H1 (cell line): ENCODE measurements at regions not wholly inside any gene's neighbourhood (a gene's known extent, or its start where the extent isn't known, plus 50 kb on each side); places are given as distances from the start of the nearest gene placed in this dataset.
A peak's percentile ranks its signal among the peaks of the same experiment; 100 is the strongest.

Experiments used
- CTCF ChIA-PET: fragments of 300-600 bp; sonication (Branson Sonifier 250); formaldehyde crosslinking; loops from one replicate; lab custom pipeline; 2021; ENCODE audit not compliant: partially characterized antibody; lab: Charles Lee
- POLR2A ChIA-PET: fragments of 300-600 bp; sonication (Branson Sonifier 250); formaldehyde crosslinking; loops from one replicate; lab custom pipeline; 2021; ENCODE audit warnings: inconsistent platforms; ENCODE audit not compliant: partially characterized antibody; lab: Charles Lee
- DNase-seq, 2 experiments: peaks; one replicate each; pipeline versions ENCODE4 v3.0.0 to v3.0.0-alpha.2; 2010 to 2022; ENCODE audit warnings: low spot score in 2 of 2, low read depth in 1 of 2, mixed read lengths in 1 of 2
- FAIRE-seq: peaks from 2 replicates; lab custom pipeline; 2011; peaks lifted over from hg19 to GRCh38; lab: Jason Lieb, UNC
- H2AFZ ChIP-seq: 2 replicates; pipeline ENCODE4 v1.8.1; 2012; ENCODE audit warnings: low read length, inconsistent platforms
- H2AK5ac ChIP-seq: 2 replicates; pipeline ENCODE4 v1.6.1; 2013; ENCODE audit warnings: low read depth, low read length
- H2BK120ac ChIP-seq: replicated peaks from 2 replicates; pipeline ENCODE3; 2013; ENCODE audit warnings: low read depth, low read length, inconsistent platforms
- H2BK12ac ChIP-seq: 2 replicates; pipeline ENCODE4 v1.6.1; 2013; ENCODE audit warnings: low read depth, low read length
- H2BK15ac ChIP-seq: 2 replicates; pipeline ENCODE4 v1.6.1; 2013; ENCODE audit warnings: low read length
- H2BK20ac ChIP-seq: 2 replicates; pipeline ENCODE4 v1.6.1; 2013; ENCODE audit warnings: low read length
- H2BK5ac ChIP-seq: 2 replicates; pipeline ENCODE4 v1.6.1; 2013; ENCODE audit warnings: low read depth, low read length
- H3K14ac ChIP-seq: 2 replicates; pipeline ENCODE4 v1.6.1; 2013; ENCODE audit warnings: inconsistent platforms; ENCODE audit not compliant: insufficient read length
- H3K18ac ChIP-seq: 2 replicates; pipeline ENCODE4 v1.6.1; 2013; ENCODE audit warnings: low read length; ENCODE audit errors: extremely low read depth
- H3K23ac ChIP-seq: 2 replicates; pipeline ENCODE4 v1.6.1; 2013; ENCODE audit warnings: inconsistent platforms; ENCODE audit not compliant: insufficient read length
- H3K23me2 ChIP-seq: 2 replicates; pipeline ENCODE4 v1.6.1; 2013; ENCODE audit warnings: low read depth, low read length
- H3K27ac ChIP-seq: 2 replicates; pipeline ENCODE4 v1.6.1; 2011; ENCODE audit warnings: low read depth, low read length, inconsistent platforms
- H3K27me3 ChIP-seq, 4 experiments: replicated peaks in 1 of 4; 1 replicate in 1 of 4; 2 replicates in 3 of 4; pipeline versions ENCODE4 v1.6.1 to v1.8.1; 2011 to 2013; ENCODE audit warnings: low read length in 3 of 4, mild to moderate bottlenecking in 3 of 4, inconsistent platforms in 2 of 4, mixed read lengths in 2 of 4, moderate library complexity in 1 of 4; ENCODE audit not compliant: control insufficient read depth in 3 of 4, insufficient read depth in 3 of 4; ENCODE audit errors: extremely low read depth in 1 of 4
- H3K36me3 ChIP-seq, 4 experiments: 2 replicates each; pipeline versions ENCODE4 v1.6.1 to v1.8.1; 2011 to 2013; ENCODE audit warnings: mild to moderate bottlenecking in 4 of 4, low read length in 3 of 4, moderate library complexity in 2 of 4, control low read depth in 1 of 4, inconsistent platforms in 1 of 4; ENCODE audit not compliant: insufficient read depth in 4 of 4, control insufficient read depth in 2 of 4
- H3K4ac ChIP-seq: replicated peaks from 2 replicates; pipeline ENCODE3; 2013; ENCODE audit warnings: low read length, low read depth, mixed read lengths, inconsistent platforms; ENCODE audit not compliant: insufficient read length
- H3K4me1 ChIP-seq, 4 experiments: replicated peaks in 1 of 4; 1 replicate in 1 of 4; 2 replicates in 3 of 4; pipeline versions ENCODE4 v1.6.1 to v1.8.1; 2011 to 2013; ENCODE audit warnings: low read length in 3 of 4, inconsistent platforms in 2 of 4, mixed read lengths in 1 of 4; ENCODE audit not compliant: insufficient read depth in 4 of 4, control insufficient read depth in 3 of 4
- H3K4me2 ChIP-seq, 2 experiments: 2 replicates each; pipeline versions ENCODE4 v1.6.1 to v1.8.1; 2011 to 2013; ENCODE audit warnings: low read depth in 2 of 2, low read length in 2 of 2, control low read depth in 1 of 2, inconsistent platforms in 1 of 2, mild to moderate bottlenecking in 1 of 2; ENCODE audit not compliant: insufficient read depth in 1 of 2
- H3K4me3 ChIP-seq, 4 experiments: fragments of 200-600, 300-600 bp in 1 of 4; sonication (generic), shearing (Covaris generic), sonication (Bioruptor Twin) in 1 of 4; 2 replicates each; pipeline versions ENCODE4 v1.5.1 to v1.8.1; 2011 to 2016; ENCODE audit warnings: low read length in 4 of 4, low read depth in 3 of 4, control low read depth in 2 of 4, inconsistent platforms in 2 of 4, mild to moderate bottlenecking in 2 of 4, mixed read lengths in 1 of 4, moderate library complexity in 1 of 4; ENCODE audit not compliant: insufficient read depth in 2 of 4; ENCODE audit errors: extremely low read depth in 1 of 4
- H3K56ac ChIP-seq: replicated peaks from 2 replicates; pipeline ENCODE3; 2013; ENCODE audit warnings: low read depth, mild to moderate bottlenecking, mixed read lengths, low read length, inconsistent platforms; ENCODE audit not compliant: insufficient read length
- H3K79me1 ChIP-seq: 2 replicates; pipeline ENCODE4 v1.6.1; 2013; ENCODE audit warnings: low read depth, low read length, control low read depth
- H3K79me2 ChIP-seq, 2 experiments: 2 replicates each; pipeline versions ENCODE4 v1.6.1 to v1.8.1; 2012 to 2013; ENCODE audit warnings: low read length in 2 of 2, mild to moderate bottlenecking in 2 of 2, inconsistent platforms in 1 of 2; ENCODE audit not compliant: insufficient read depth in 2 of 2, control insufficient read depth in 1 of 2
- H3K9ac ChIP-seq, 4 experiments: replicated peaks in 1 of 4; 1 replicate in 1 of 4; 2 replicates in 3 of 4; pipeline versions ENCODE4 v1.6.1 to v1.8.1; 2011 to 2013; ENCODE audit warnings: low read depth in 3 of 4, low read length in 3 of 4, control low read depth in 2 of 4, mild to moderate bottlenecking in 2 of 4, moderate library complexity in 2 of 4, inconsistent platforms in 1 of 4; ENCODE audit errors: extremely low read depth in 1 of 4
- H3K9me3 ChIP-seq, 2 experiments: 2 replicates each; pipeline versions ENCODE4 v1.6.1 to v1.8.1; 2012 to 2013; ENCODE audit warnings: mild to moderate bottlenecking in 2 of 2, moderate library complexity in 2 of 2, control low read depth in 1 of 2, inconsistent platforms in 1 of 2, low read depth in 1 of 2, low read length in 1 of 2, mixed read lengths in 1 of 2; ENCODE audit not compliant: insufficient read depth in 2 of 2
- H4K20me1 ChIP-seq, 2 experiments: replicated peaks in 1 of 2; 2 replicates each; pipeline versions ENCODE3 to v1.8.1; 2011 to 2013; ENCODE audit warnings: inconsistent platforms in 2 of 2, low read length in 2 of 2, mild to moderate bottlenecking in 1 of 2; ENCODE audit not compliant: insufficient read depth in 2 of 2, control insufficient read depth in 1 of 2
- H4K5ac ChIP-seq: 2 replicates; pipeline ENCODE4 v1.6.1; 2013; ENCODE audit warnings: low read length, low read depth, mixed read lengths, inconsistent platforms; ENCODE audit not compliant: insufficient read length
- H4K8ac ChIP-seq: 2 replicates; pipeline ENCODE4 v1.8.0; 2013; ENCODE audit warnings: mild to moderate bottlenecking, moderate library complexity, low read length, inconsistent platforms; ENCODE audit not compliant: insufficient read depth; ENCODE audit errors: extremely low read depth
- H4K91ac ChIP-seq: replicated peaks from 2 replicates; pipeline ENCODE3; 2013; ENCODE audit warnings: low read length, mixed read lengths, inconsistent platforms; ENCODE audit not compliant: insufficient read length
- ASH2L ChIP-seq: fragments of 200-600, 300-600 bp; sonication (generic); IDR thresholded peaks from one replicate; pipeline ENCODE4 v1.7.1; 2017; ENCODE audit warnings: low read length
- ATF3 ChIP-seq: IDR thresholded peaks from 2 replicates; pipeline ENCODE4 v1.6.1; 2011; ENCODE audit warnings: low read depth, mild to moderate bottlenecking, low read length; ENCODE audit not compliant: insufficient read depth
- CHD1 ChIP-seq: IDR thresholded peaks from 2 replicates; pipeline ENCODE4 v1.6.1; 2012; ENCODE audit warnings: low read depth, low read length, improper control_type of control experiment
- JUN ChIP-seq: IDR thresholded peaks from 2 replicates; pipeline ENCODE4 v1.6.1; 2011; ENCODE audit warnings: low read depth, mild to moderate bottlenecking, improper control_type of control experiment, low read length
- TBP ChIP-seq: IDR thresholded peaks from 2 replicates; pipeline ENCODE4 v1.6.1; 2011; ENCODE audit warnings: low read depth, low read length, improper control_type of control experiment
- TEAD4 ChIP-seq: IDR thresholded peaks from 2 replicates; pipeline ENCODE4 v1.6.1; 2012; ENCODE audit warnings: low read depth, low read length, inconsistent platforms, mixed read lengths
- USF2 ChIP-seq: IDR thresholded peaks from 2 replicates; pipeline ENCODE4 v1.6.1; 2011; ENCODE audit warnings: low read length, improper control_type of control experiment
- WGBS, 2 experiments: shearing (Covaris generic) in 1 of 2; methylation state at CpG; one replicate each; pipeline versions ENCODE4 v1.1.6 to v1.1.7; 2013 to 2015; ENCODE audit warnings: low lambda C conversion rate in 2 of 2, mixed read lengths in 2 of 2, inconsistent platforms in 1 of 2, low coverage in 1 of 2, missing lambda C conversion rate in 1 of 2; ENCODE audit not compliant: insufficient replicate concordance in 2 of 2, insufficient coverage in 1 of 2, insufficient read length in 1 of 2; ENCODE audit errors: extremely low coverage in 1 of 2, missing lambda C conversion rate in 1 of 2; 5-methylcytosine and 5-hydroxymethylcytosine counted together

- Histone ChIP-seq H2BK20ac (no peak overlapping the region), H3K56ac (no peak overlapping the region), H2AFZ (no peak overlapping the region), H4K8ac (no peak overlapping the region), H3K4me2 (no peak overlapping the region), H3K4me1 (peaks cover 0 to 12% (median 2%) of the 10 kb centered on the region in 4 experiments; a peak in 4 of 7 replicates), H4K20me1 (no peaks in the 10 kb centered on the region), H3K14ac (no peak overlapping the region), H2BK5ac (no peak overlapping the region), H3K4ac (no peak overlapping the region), H3K23ac (no peak overlapping the region), H4K91ac (no peak overlapping the region), H4K5ac (no peak overlapping the region), H3K23me2 (no peaks in the 10 kb centered on the region), H3K9ac (no peak overlapping the region), H3K18ac (no peak overlapping the region), H2BK120ac (no peak overlapping the region), H2BK12ac (peak overlapping the region; percentile 1; the same call in 1 of the 2 replicates), H3K79me1 (no peaks in the 10 kb centered on the region), H3K4me3 (no peak overlapping the region), H2BK15ac (peak overlapping the region; percentile 32; the same call in 1 of the 2 replicates), H3K27ac (no peak overlapping the region), H3K36me3 (no peaks in the 10 kb centered on the region), H3K9me3 (no peaks in the 10 kb centered on the region), H3K79me2 (no peaks in the 10 kb centered on the region), H2AK5ac (no peak overlapping the region), H3K27me3 (no peaks in the 10 kb centered on the region; a peak in 1 of 7 replicates)
- 97% methylated on average over 4 of the region's 4 CpGs; no CpG with 5 or more reads in 1 of the 2 experiments for WGBS, 2 experiments
- ChIA-PET CTCF (interaction anchor here (0.6 to 1.6 kb wide), 6 partner anchors 10 to 126 kb away, joined by 3 to 4 read pairs (median 3); no protein-coding TSS in a partner anchor), POLR2A (no interaction called here)
- DNase-seq (no peak), FAIRE-seq (no peak)
- TF ChIP-seq TBP (no peak), TEAD4 (no peak), CHD1 (no peak), JUN (no peak), ASH2L (no peak), ATF3 (no peak), USF2 (no peak)
These were observed 720.2 kb downstream of the PTPRU start for GRCh38 chr1:29956349-29957030.
